ENCODE measurements at regions not wholly inside any gene's neighbourhood (a gene's known extent, or its start where the extent isn't known, plus 50 kb on each side); places are given as distances from the start of the nearest gene placed in this dataset.

DNA sequence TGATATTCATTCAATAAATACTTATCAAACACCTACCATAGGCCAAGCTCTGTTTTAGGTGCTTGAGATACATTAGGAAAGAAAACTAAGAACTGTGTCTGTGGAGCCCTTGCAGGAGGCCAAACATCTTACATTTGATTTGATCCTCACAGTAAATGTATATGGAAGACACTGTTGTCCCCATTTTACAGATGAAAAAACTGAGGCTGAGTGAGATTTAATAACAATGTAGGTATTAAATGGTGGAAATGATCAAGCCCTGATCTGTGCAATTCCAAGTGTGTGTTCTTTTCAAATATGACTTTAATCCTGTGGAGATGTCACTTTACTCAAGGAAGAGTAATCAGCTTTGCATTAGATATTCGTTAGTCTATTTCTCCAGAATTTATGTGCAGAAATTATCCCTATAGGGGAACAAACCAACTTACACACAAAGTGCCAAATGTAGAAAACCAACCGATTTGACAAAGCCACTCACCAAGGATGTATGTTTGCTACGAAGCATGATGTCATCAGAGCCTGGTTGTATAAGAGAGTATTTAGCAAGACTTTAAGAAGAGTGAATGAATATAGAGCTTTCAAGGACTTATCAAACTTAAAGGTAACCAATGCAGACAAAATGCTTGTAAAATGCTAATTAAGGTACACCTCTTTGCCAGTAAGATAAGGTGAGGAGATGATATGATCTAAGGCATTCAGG, 153.9 kb upstream of the NFIB start:
- no peak overlapping the region for H3K27ac ChIP-seq (ENCODE audit: low read depth in 2 of 2, low read length in 1 of 2)
- H3K9ac ChIP-seq = no peak overlapping the region
- 48% methylated on average over 3 of the region's 3 CpGs for WGBS (ENCODE audit: low lambda C conversion rate)
- no peaks in the 10 kb centered on the region for H3K9me2 ChIP-seq
- H3K9me3 ChIP-seq = no peaks in the 10 kb centered on the region
- H3K4me1 ChIP-seq (ENCODE audit: control insufficient read depth in 1 of 2, insufficient read depth in 2 of 2, low read depth in 1 of 2, low read length in 1 of 2) = peaks cover 0 to 4% of the 10 kb centered on the region in 2 experiments; a peak in 1 of 4 replicates
- no peaks in the 10 kb centered on the region for H3K36me3 ChIP-seq (replicated peaks in 1 of 2; ENCODE audit: control insufficient read depth in 1 of 2, insufficient read depth in 2 of 2, low read length in 1 of 2)
- H3K79me2 ChIP-seq (ENCODE audit: insufficient read depth) = no peaks in the 10 kb centered on the region
- no peaks in the 10 kb centered on the region for H3K27me3 ChIP-seq (ENCODE audit: insufficient read depth)
- H3K4me3 ChIP-seq (ENCODE audit: low read depth in 2 of 2, low read length in 1 of 2) = no peak overlapping the region
- ChIA-PET CTCF (interaction anchor here (0.7 to 3.7 kb wide), 5 partner anchors 21 to 301 kb away, joined by 3 to 25 read pairs (median 8); no protein-coding TSS in a partner anchor), POLR2A (no interaction called here)
- no peaks in the 10 kb centered on the region for H3F3A ChIP-seq (replicated peaks; ENCODE audit: insufficient read depth)
- no peak overlapping the region for H3K4me2 ChIP-seq
- no peaks in the 10 kb centered on the region for H4K20me1 ChIP-seq (ENCODE audit: insufficient read depth)
- no peak for TF ChIP-seq YY1 (IDR thresholded peaks at IDR 0.05; ENCODE audit: low read depth)
- TF ChIP-seq TEAD4 (IDR thresholded peaks at IDR 0.05; ENCODE audit: borderline replicate concordance, insufficient read depth) = no peak
- TF ChIP-seq, protein P1, sequence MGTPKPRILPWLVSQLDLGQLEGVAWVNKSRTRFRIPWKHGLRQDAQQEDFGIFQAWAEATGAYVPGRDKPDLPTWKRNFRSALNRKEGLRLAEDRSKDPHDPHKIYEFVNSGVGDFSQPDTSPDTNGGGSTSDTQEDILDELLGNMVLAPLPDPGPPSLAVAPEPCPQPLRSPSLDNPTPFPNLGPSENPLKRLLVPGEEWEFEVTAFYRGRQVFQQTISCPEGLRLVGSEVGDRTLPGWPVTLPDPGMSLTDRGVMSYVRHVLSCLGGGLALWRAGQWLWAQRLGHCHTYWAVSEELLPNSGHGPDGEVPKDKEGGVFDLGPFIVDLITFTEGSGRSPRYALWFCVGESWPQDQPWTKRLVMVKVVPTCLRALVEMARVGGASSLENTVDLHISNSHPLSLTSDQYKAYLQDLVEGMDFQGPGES (IDR thresholded peaks at IDR 0.05; ENCODE audit: low read depth, low read length) = no peak
- no peak for TF ChIP-seq RXRA (IDR thresholded peaks at IDR 0.05; ENCODE audit: borderline replicate concordance, low read depth)
- no peak for TF ChIP-seq EZH2phosphoT487 (IDR thresholded peaks at IDR 0.05; ENCODE audit: borderline replicate concordance, low read depth)
- no peak for TF ChIP-seq RAD21 (IDR thresholded peaks at IDR 0.05; ENCODE audit: low read length)
- TF ChIP-seq, protein P2, sequence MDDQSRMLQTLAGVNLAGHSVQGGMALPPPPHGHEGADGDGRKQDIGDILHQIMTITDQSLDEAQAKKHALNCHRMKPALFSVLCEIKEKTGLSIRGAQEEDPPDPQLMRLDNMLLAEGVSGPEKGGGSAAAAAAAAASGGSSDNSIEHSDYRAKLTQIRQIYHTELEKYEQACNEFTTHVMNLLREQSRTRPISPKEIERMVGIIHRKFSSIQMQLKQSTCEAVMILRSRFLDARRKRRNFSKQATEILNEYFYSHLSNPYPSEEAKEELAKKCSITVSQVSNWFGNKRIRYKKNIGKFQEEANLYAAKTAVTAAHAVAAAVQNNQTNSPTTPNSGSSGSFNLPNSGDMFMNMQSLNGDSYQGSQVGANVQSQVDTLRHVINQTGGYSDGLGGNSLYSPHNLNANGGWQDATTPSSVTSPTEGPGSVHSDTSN (IDR thresholded peaks at IDR 0.05) = no peak
- no peak for TF ChIP-seq FOSL2 (IDR thresholded peaks at IDR 0.05; ENCODE audit: borderline replicate concordance, low read depth)
- TF ChIP-seq ELF1 (IDR thresholded peaks at IDR 0.05) = no peak
- TF ChIP-seq SIN3A (IDR thresholded peaks at IDR 0.05; ENCODE audit: borderline replicate concordance, low read depth, low read length) = no peak
- TF ChIP-seq EP300 (IDR thresholded peaks at IDR 0.05; ENCODE audit: borderline replicate concordance in 1 of 2, low read depth in 1 of 2, low read length in 1 of 2) = no peak
- TF ChIP-seq SMC3 (IDR thresholded peaks at IDR 0.05; ENCODE audit: low read depth, low read length) = no peak
- TF ChIP-seq POLR2AphosphoS5 (IDR thresholded peaks at IDR 0.05; ENCODE audit: low read depth, low read length) = no peak
- TF ChIP-seq RCOR1 (IDR thresholded peaks at IDR 0.05; ENCODE audit: low read length) = no peak
- no peak for TF ChIP-seq REST (IDR thresholded peaks at IDR 0.05; ENCODE audit: low read depth, low read length)
- no peak for TF ChIP-seq ZBTB33 (IDR thresholded peaks at IDR 0.05; ENCODE audit: borderline replicate concordance, low read depth)
- no peak for TF ChIP-seq USF1 (IDR thresholded peaks at IDR 0.05; ENCODE audit: borderline replicate concordance, low read depth)
- no peak for TF ChIP-seq FOXM1 (IDR thresholded peaks at IDR 0.05; ENCODE audit: low read depth)
- no peak for TF ChIP-seq NFIC (IDR thresholded peaks at IDR 0.05; ENCODE audit: borderline replicate concordance)
- no peak for DNase-seq
- no peak overlapping the region for H2AFZ ChIP-seq (ENCODE audit: low read depth)
